CMK (cell line): ENCODE measurements at regions not wholly inside any gene's neighbourhood (a gene's known extent, or its start where the extent isn't known, plus 50 kb on each side); places are given as distances from the start of the nearest gene placed in this dataset.
"Not testable (repeated sequence)": the region's sequence is repeated elsewhere in the genome, so short reads cannot be mapped to it uniquely, and the experiment has no call there.

ENCODE experiments used
- DNase-seq: peaks from one replicate; pipeline ENCODE4 v3.0.0-alpha.2; 2010; ENCODE audit warnings: low read depth

GRCh38 chr20:52008874-52009273, 182.7 kb downstream of the ZFP64 start:
- DNase-seq, result no peak

- no peak for DNase-seq
Observed at GRCh38 chr20:52004715-52005114, 186.9 kb downstream of the ZFP64 start.

GRCh38 chr20:52004018-52004417, 187.6 kb downstream of the ZFP64 start:
- no peak for DNase-seq

GRCh38 chr20:52003415-52003814, 188.2 kb downstream of the ZFP64 start:
- DNase-seq, result no peak

GRCh38 chr20:52001999-52002666, 189.4 kb downstream of the ZFP64 start:
- no peak for DNase-seq

GRCh38 chr20:51997281-51997936, 194.2 kb downstream of the ZFP64 start:
- not testable (repeated sequence) for DNase-seq

- no peak for DNase-seq
Observed at GRCh38 chr20:51995551-51995951, 193.2 kb upstream of the SALL4 start.

GRCh38 chr20:51994751-51995417, 192.6 kb upstream of the SALL4 start:
- DNase-seq, result no peak

GRCh38 chr20:51987812-51988211, 185.5 kb upstream of the SALL4 start:
- no peak for DNase-seq

- peak; percentile 3 for DNase-seq
Observed at GRCh38 chr20:51985013-51985415, 182.7 kb upstream of the SALL4 start.

GRCh38 chr20:51980277-51980676, 178.0 kb upstream of the SALL4 start:
- DNase-seq, result no peak

- DNase-seq, result no peak
Observed at GRCh38 chr20:51979226-51979625, 176.9 kb upstream of the SALL4 start.

- DNase-seq, result peak; percentile 45
Observed at GRCh38 chr20:51978070-51978501, 175.8 kb upstream of the SALL4 start.

- DNase-seq, result no peak
Observed at GRCh38 chr20:51972056-51972455, 169.7 kb upstream of the SALL4 start.

GRCh38 chr20:51970858-51971257, 168.5 kb upstream of the SALL4 start:
- no peak for DNase-seq

GRCh38 chr20:51969191-51969590, 166.9 kb upstream of the SALL4 start:
- no peak for DNase-seq

GRCh38 chr20:51968151-51968550, 165.8 kb upstream of the SALL4 start:
- DNase-seq, result no peak

GRCh38 chr20:51966296-51966971, 164.1 kb upstream of the SALL4 start:
- no peak for DNase-seq

- no peak for DNase-seq
Observed at GRCh38 chr20:51961964-51962761, 159.8 kb upstream of the SALL4 start.

GRCh38 chr20:51960047-51960675, 157.8 kb upstream of the SALL4 start:
- DNase-seq, result no peak

GRCh38 chr20:51959066-51959542, 156.8 kb upstream of the SALL4 start:
- peak; percentile 51 for DNase-seq
